ENCODE measurements at regions not wholly inside any gene's neighbourhood (a gene's known extent, or its start where the extent isn't known, plus 50 kb on each side); places are given as distances from the start of the nearest gene placed in this dataset.

- 100% methylated on average over 1 of the region's 2 CpGs; no CpG with 5 or more reads in 1 of the 2 experiments for WGBS, 2 experiments (ENCODE audit: extremely low coverage in 2 of 2, insufficient read length in 1 of 2)
- intact Hi-C loops (cut with micrococcal nuclease), result no loop called here
- DNase-seq, result no peak
Measured at GRCh38 chr1:83114136-83114834, 884.6 kb downstream of the TTLL7 start.

More at GRCh38 chr1:83114136-83114834, 884.6 kb downstream of the TTLL7 start:
- no peak overlapping the region for H3K14ac ChIP-seq (replicated peaks; ENCODE audit: low read depth, low read length)
- in situ Hi-C loops (cut with MboI; ENCODE audit: low sequenced_read_pairs), result no loop called here
- no peak overlapping the region for H3K18ac ChIP-seq (ENCODE audit: low read depth, low read length)
- no peaks in the 10 kb centered on the region for H3K36me3 ChIP-seq (ENCODE audit: control insufficient read depth, insufficient read depth, low read length)
- TF ChIP-seq POLR2A (IDR thresholded peaks at IDR 0.05; ENCODE audit: low read depth, low read length) (no peak), BHLHE40 (IDR thresholded peaks at IDR 0.05; ENCODE audit: low read depth, low read length) (no peak), MAZ (IDR thresholded peaks at IDR 0.05; ENCODE audit: borderline replicate concordance, low read depth, low read length) (no peak), MAFK (IDR thresholded peaks at IDR 0.05; ENCODE audit: low read depth, low read length) (no peak), USF2 (IDR thresholded peaks at IDR 0.05; ENCODE audit: low read depth, low read length) (no peak), ELK1 (IDR thresholded peaks at IDR 0.05; ENCODE audit: borderline replicate concordance, low read depth, low read length) (no peak), FOS (IDR thresholded peaks at IDR 0.05; ENCODE audit: low read depth, low read length) (no peak), RCOR1 (IDR thresholded peaks at IDR 0.05; ENCODE audit: insufficient replicate concordance, low read length) (no peak), MXI1 (IDR thresholded peaks at IDR 0.05; ENCODE audit: borderline replicate concordance, low read depth, low read length) (no peak), CHD1 (IDR thresholded peaks at IDR 0.05; ENCODE audit: low read depth, low read length) (no peak), CTCF (conservative IDR thresholded peaks at IDR 0.05; ENCODE audit: low read depth, low read length) (no peak), SMC3 (IDR thresholded peaks at IDR 0.05; ENCODE audit: low read depth, low read length) (no peak), NFE2L2 (IDR thresholded peaks at IDR 0.05; ENCODE audit: low read depth, low read length) (no peak), RFX5 (IDR thresholded peaks at IDR 0.05; ENCODE audit: low read depth, low read length) (no peak), RAD21 (IDR thresholded peaks at IDR 0.05; ENCODE audit: low read length) (no peak), CEBPB (IDR thresholded peaks at IDR 0.05; ENCODE audit: low read depth, low read length) (no peak)
- H3K9me1 ChIP-seq (ENCODE audit: insufficient read depth, low read length), result no peaks in the 10 kb centered on the region
- no peak overlapping the region for H2BK120ac ChIP-seq (ENCODE audit: low read depth, low read length)
- no peak overlapping the region for H4K5ac ChIP-seq (ENCODE audit: low read depth, low read length)
- H2BK5ac ChIP-seq (ENCODE audit: low read depth, low read length, poor library complexity, severe bottlenecking), result no peak overlapping the region
- ChIA-PET CTCF (no interaction called here), POLR2A (ENCODE audit: unreplicated experiment) (no interaction called here)
- H2AFZ ChIP-seq (replicated peaks; ENCODE audit: low read length, poor library complexity), result no peak overlapping the region
- no peaks in the 10 kb centered on the region for H3K27me3 ChIP-seq (ENCODE audit: control insufficient read depth, insufficient read depth, low read length)
- no TSS peak for BruUV-seq (replicated peaks)
- no peak overlapping the region for H3K23ac ChIP-seq (ENCODE audit: low read depth, low read length)
- H3K27ac ChIP-seq (ENCODE audit: insufficient read depth, low read length), result no peak overlapping the region
- H4K91ac ChIP-seq (ENCODE audit: insufficient read depth, low read depth, low read length), result no peak overlapping the region
- dilution Hi-C loops (cut with HindIII; ENCODE audit: low sequenced_read_pairs, unreplicated experiment), result no loop called here
- no peak overlapping the region for H3K56ac ChIP-seq (ENCODE audit: extremely low read depth, insufficient read depth, low read length)
- H2AK5ac ChIP-seq (ENCODE audit: low read depth, low read length), result no peak overlapping the region
- no peak overlapping the region for H2BK15ac ChIP-seq (ENCODE audit: low read depth, low read length)
- no peaks in the 10 kb centered on the region for H4K20me1 ChIP-seq (ENCODE audit: insufficient read depth, low read length)
- no peaks in the 10 kb centered on the region for H3K9me3 ChIP-seq (ENCODE audit: control insufficient read depth, insufficient read depth, low read length)
- no peaks in the 10 kb centered on the region for H3K79me1 ChIP-seq (ENCODE audit: low read depth in 1 of 2, low read length in 2 of 2)
- no peak overlapping the region for H3K9ac ChIP-seq (ENCODE audit: low read depth, low read length)
- H3K4ac ChIP-seq (ENCODE audit: low read depth, low read length), result no peak overlapping the region
- no peak overlapping the region for H2BK20ac ChIP-seq (ENCODE audit: low read depth, low read length)
- no peak for ATAC-seq (ENCODE audit: low read depth)
- no peak overlapping the region for H3K4me2 ChIP-seq (ENCODE audit: low read depth, low read length)
- no peak overlapping the region for H2AK9ac ChIP-seq (replicated peaks; ENCODE audit: low read depth, low read length, poor library complexity)
- no peak overlapping the region for H3K4me3 ChIP-seq (ENCODE audit: insufficient read depth, low read depth, low read length)
- no peak overlapping the region for H4K8ac ChIP-seq (ENCODE audit: low read depth in 2 of 2, low read length in 2 of 2)
- no peaks in the 10 kb centered on the region for H3K4me1 ChIP-seq (ENCODE audit: control insufficient read depth, insufficient read depth, low read length)
